ENCODE measurements at regions not wholly inside any gene's neighbourhood (a gene's known extent, or its start where the extent isn't known, plus 50 kb on each side); places are given as distances from the start of the nearest gene placed in this dataset.

GRCh38 chr14:42322531-42323284, 716.0 kb downstream of the LRFN5 start:
- DNase-seq: no peak

GRCh38 chr14:42319996-42320395, 713.3 kb downstream of the LRFN5 start:
- Histone ChIP-seq H4K20me1 (ENCODE audit: insufficient read depth, low read length) (no peaks in the 10 kb centered on the region), H2AFZ (ENCODE audit: low read depth, low read length) (no peak overlapping the region), H3K4me3 (ENCODE audit: low read depth in 1 of 2, low read length in 2 of 2) (no peak overlapping the region), H3K36me3 (ENCODE audit: insufficient read depth, low read length) (no peaks in the 10 kb centered on the region), H3K27ac (ENCODE audit: low read length) (no peak overlapping the region), H3K4me2 (ENCODE audit: insufficient read depth, low read length) (no peak overlapping the region), H3K27me3 (ENCODE audit: insufficient read depth, low read length, poor library complexity) (no peaks in the 10 kb centered on the region), H3K79me2 (ENCODE audit: insufficient read depth, low read length) (no peaks in the 10 kb centered on the region), H3K4me1 (ENCODE audit: insufficient read depth, low read length) (no peaks in the 10 kb centered on the region), H3K9me3 (ENCODE audit: insufficient read depth, low read length, severe bottlenecking) (peaks cover 4% of the 10 kb centered on the region), H3K9ac (ENCODE audit: low read depth, low read length) (no peak overlapping the region)
- ATAC-seq (ENCODE audit: insufficient read depth, low read depth): no peak
- DNase-seq: no peak
- no peak for TF ChIP-seq EZH2 (IDR thresholded peaks at IDR 0.05; ENCODE audit: borderline replicate concordance, low read depth, low read length, severe bottlenecking)
- no peak for TF ChIP-seq CTCF (IDR thresholded peaks at IDR 0.05; ENCODE audit: borderline replicate concordance, extremely low read depth, low read length, poor library complexity, severe bottlenecking)

More at GRCh38 chr14:42322531-42323284, 716.0 kb downstream of the LRFN5 start:
- Histone ChIP-seq H3K36me3 (ENCODE audit: insufficient read depth, low read length) (no peaks in the 10 kb centered on the region), H2AFZ (ENCODE audit: low read depth, low read length) (no peak overlapping the region), H3K27ac (ENCODE audit: low read length) (no peak overlapping the region), H3K9me3 (ENCODE audit: insufficient read depth, low read length, severe bottlenecking) (peaks cover 4% of the 10 kb centered on the region), H3K4me2 (ENCODE audit: insufficient read depth, low read length) (no peak overlapping the region), H3K4me1 (ENCODE audit: insufficient read depth, low read length) (no peaks in the 10 kb centered on the region), H3K27me3 (ENCODE audit: insufficient read depth, low read length, poor library complexity) (no peaks in the 10 kb centered on the region), H3K79me2 (ENCODE audit: insufficient read depth, low read length) (no peaks in the 10 kb centered on the region), H3K9ac (ENCODE audit: low read depth, low read length) (no peak overlapping the region), H3K4me3 (ENCODE audit: low read depth in 1 of 2, low read length in 2 of 2) (no peak overlapping the region), H4K20me1 (ENCODE audit: insufficient read depth, low read length) (no peaks in the 10 kb centered on the region)
- TF ChIP-seq EZH2 (IDR thresholded peaks at IDR 0.05; ENCODE audit: borderline replicate concordance, low read depth, low read length, severe bottlenecking) (no peak), CTCF (IDR thresholded peaks at IDR 0.05; ENCODE audit: borderline replicate concordance, extremely low read depth, low read length, poor library complexity, severe bottlenecking) (no peak)
- no peak for ATAC-seq (ENCODE audit: insufficient read depth, low read depth)

GRCh38 chr14:42316693-42317092, 710.0 kb downstream of the LRFN5 start:
- Histone ChIP-seq H4K20me1 (ENCODE audit: insufficient read depth, low read length) (no peaks in the 10 kb centered on the region), H3K9me3 (ENCODE audit: insufficient read depth, low read length, severe bottlenecking) (no peaks in the 10 kb centered on the region), H3K27me3 (ENCODE audit: insufficient read depth, low read length, poor library complexity) (no peaks in the 10 kb centered on the region), H3K79me2 (ENCODE audit: insufficient read depth, low read length) (no peaks in the 10 kb centered on the region), H3K4me3 (ENCODE audit: low read depth in 1 of 2, low read length in 2 of 2) (no peak overlapping the region), H3K36me3 (ENCODE audit: insufficient read depth, low read length) (no peaks in the 10 kb centered on the region), H3K4me2 (ENCODE audit: insufficient read depth, low read length) (no peak overlapping the region), H3K4me1 (ENCODE audit: insufficient read depth, low read length) (no peaks in the 10 kb centered on the region), H3K27ac (ENCODE audit: low read length) (no peak overlapping the region), H2AFZ (ENCODE audit: low read depth, low read length) (no peak overlapping the region), H3K9ac (ENCODE audit: low read depth, low read length) (no peak overlapping the region)
- TF ChIP-seq CTCF (IDR thresholded peaks at IDR 0.05; ENCODE audit: borderline replicate concordance, extremely low read depth, low read length, poor library complexity, severe bottlenecking): no peak
- TF ChIP-seq EZH2 (IDR thresholded peaks at IDR 0.05; ENCODE audit: borderline replicate concordance, low read depth, low read length, severe bottlenecking): no peak
- DNase-seq (no peak), ATAC-seq (ENCODE audit: insufficient read depth, low read depth) (no peak)

Data from DND-41 (cell line).